H9 (cell line): ENCODE measurements at regions not wholly inside any gene's neighbourhood (a gene's known extent, or its start where the extent isn't known, plus 50 kb on each side); places are given as distances from the start of the nearest gene placed in this dataset.

Source experiments
- DNase-seq: peaks from one replicate; pipeline ENCODE4 v3.0.0-alpha.2; 2017
- H2AFZ ChIP-seq: one replicate; pipeline ENCODE4 v1.6.1; 2013; ENCODE audit warnings: mild to moderate bottlenecking, low read length, control low read depth, moderate library complexity
- H2AK5ac ChIP-seq: 2 replicates; pipeline ENCODE4 v1.6.1; 2013; ENCODE audit warnings: low read length, control low read depth, mixed read lengths; ENCODE audit not compliant: insufficient read length
- H2BK120ac ChIP-seq: one replicate; pipeline ENCODE4 v1.6.1; 2013; ENCODE audit warnings: low read depth, mild to moderate bottlenecking, low read length, control low read depth, inconsistent platforms; ENCODE audit not compliant: poor library complexity, severe bottlenecking
- H2BK12ac ChIP-seq: 2 replicates; pipeline ENCODE4 v1.6.1; 2013; ENCODE audit warnings: low read length, control low read depth, mixed read lengths, low read depth; ENCODE audit not compliant: insufficient read length
- H2BK15ac ChIP-seq: 2 replicates; pipeline ENCODE4 v1.6.1; 2013; ENCODE audit warnings: low read depth, low read length, control low read depth
- H2BK20ac ChIP-seq: one replicate; pipeline ENCODE4 v1.6.1; 2013; ENCODE audit warnings: low read depth, mild to moderate bottlenecking, low read length, control low read depth, inconsistent platforms; ENCODE audit not compliant: poor library complexity, severe bottlenecking
- H2BK5ac ChIP-seq: 2 replicates; pipeline ENCODE4 v1.6.1; 2013; ENCODE audit warnings: low read length, control low read depth, mixed read lengths; ENCODE audit not compliant: insufficient read length
- H3K14ac ChIP-seq: 2 replicates; pipeline ENCODE4 v1.6.1; 2013; ENCODE audit warnings: low read length, control low read depth; ENCODE audit not compliant: insufficient read depth
- H3K18ac ChIP-seq: 2 replicates; pipeline ENCODE4 v1.6.1; 2013; ENCODE audit warnings: low read depth, mild to moderate bottlenecking, mixed read lengths, low read length, control low read depth; ENCODE audit not compliant: insufficient read length
- H3K23ac ChIP-seq: 2 replicates; pipeline ENCODE4 v1.6.1; 2013; ENCODE audit warnings: low read length, control low read depth, mixed read lengths, low read depth; ENCODE audit not compliant: insufficient read length
- H3K23me2 ChIP-seq: 2 replicates; pipeline ENCODE4 v1.6.1; 2013; ENCODE audit warnings: low read depth, mild to moderate bottlenecking, mixed read lengths, low read length, control low read depth; ENCODE audit not compliant: insufficient read length, poor library complexity, severe bottlenecking
- H3K27ac ChIP-seq: 2 replicates; pipeline ENCODE4 v1.5.1; 2013; ENCODE audit warnings: low read length, control low read depth, mixed read lengths, low read depth; ENCODE audit not compliant: insufficient read length
- H3K27me3 ChIP-seq: 2 replicates; pipeline ENCODE4 v1.6.1; 2013; ENCODE audit warnings: low read length, control low read depth, inconsistent platforms; ENCODE audit not compliant: insufficient read depth
- H3K4ac ChIP-seq: 2 replicates; pipeline ENCODE4 v1.6.1; 2013; ENCODE audit warnings: low read depth, mild to moderate bottlenecking, control low read depth, inconsistent platforms, low read length, moderate library complexity
- H3K4me1 ChIP-seq: 2 replicates; pipeline ENCODE4 v1.6.1; 2013; ENCODE audit warnings: low read length, control low read depth, inconsistent platforms; ENCODE audit not compliant: insufficient read depth
- H3K4me2 ChIP-seq: 2 replicates; pipeline ENCODE4 v1.6.1; 2013; ENCODE audit warnings: low read length, control low read depth, mixed read lengths; ENCODE audit not compliant: insufficient read length, insufficient read depth
- H3K56ac ChIP-seq: 2 replicates; pipeline ENCODE4 v1.6.1; 2013; ENCODE audit warnings: low read depth, mild to moderate bottlenecking, mixed read lengths, low read length, control low read depth; ENCODE audit not compliant: insufficient read length
- H3K79me1 ChIP-seq: 2 replicates; pipeline ENCODE4 v1.6.1; 2013; ENCODE audit warnings: low read depth, mild to moderate bottlenecking, moderate library complexity, low read length, control low read depth, inconsistent platforms; ENCODE audit not compliant: insufficient read depth, poor library complexity, severe bottlenecking
- H3K79me2 ChIP-seq: 2 replicates; pipeline ENCODE4 v1.6.1; 2013; ENCODE audit warnings: low read length, control low read depth, inconsistent platforms; ENCODE audit not compliant: insufficient read depth
- H3K9ac ChIP-seq: 2 replicates; pipeline ENCODE4 v1.6.1; 2013; ENCODE audit warnings: low read length, control low read depth, mixed read lengths; ENCODE audit not compliant: insufficient read length; ENCODE audit errors: extremely low read depth
- H3K9me3 ChIP-seq: one replicate; pipeline ENCODE4 v1.6.1; 2013; ENCODE audit warnings: low read depth, low read length, inconsistent platforms; ENCODE audit not compliant: control insufficient read depth
- H3T11ph ChIP-seq: one replicate; pipeline ENCODE4 v1.6.1; 2013; ENCODE audit warnings: mild to moderate bottlenecking, low read length, control low read depth, inconsistent platforms
- H4K20me1 ChIP-seq: one replicate; pipeline ENCODE4 v1.6.1; 2013; ENCODE audit not compliant: control insufficient read depth, insufficient read length, insufficient read depth
- H4K5ac ChIP-seq: 2 replicates; pipeline ENCODE4 v1.6.1; 2013; ENCODE audit warnings: low read depth, mild to moderate bottlenecking, mixed read lengths, low read length, control low read depth; ENCODE audit not compliant: insufficient read length
- H4K8ac ChIP-seq: replicated peaks from 2 replicates; pipeline ENCODE4 v1.6.1; 2013; ENCODE audit warnings: low read length, control low read depth, mixed read lengths, low read depth; ENCODE audit not compliant: insufficient read length
- H4K91ac ChIP-seq: 2 replicates; pipeline ENCODE4 v1.6.1; 2013; ENCODE audit warnings: low read depth, mild to moderate bottlenecking, moderate library complexity, mixed read lengths, low read length, control low read depth; ENCODE audit not compliant: insufficient read length
- H3K27ac Mint-ChIP-seq, 3 experiments: 2 replicates in 2 of 3; 3 replicates in 1 of 3; pipeline ENCODE4 v1.8.0; 2020 to 2021; ENCODE audit warnings: mixed read lengths in 3 of 3, mild to moderate bottlenecking in 1 of 3, moderate library complexity in 1 of 3
- H3K27me3 Mint-ChIP-seq: 2 replicates; pipeline ENCODE4 v1.8.0; 2021; ENCODE audit warnings: low read depth, mild to moderate bottlenecking, moderate library complexity, mixed read lengths
- H3K36me3 Mint-ChIP-seq, 3 experiments: 2 replicates in 2 of 3; 3 replicates in 1 of 3; pipeline ENCODE4 v1.8.0; 2020 to 2021; ENCODE audit warnings: low read depth in 3 of 3, mixed read lengths in 3 of 3; ENCODE audit not compliant: insufficient read depth in 1 of 3
- H3K4me1 Mint-ChIP-seq, 2 experiments: 2 replicates each; pipeline ENCODE4 v1.8.0; 2020; ENCODE audit warnings: mixed read lengths in 2 of 2
- H3K4me3 Mint-ChIP-seq, 2 experiments: 2 replicates in 1 of 2; 3 replicates in 1 of 2; pipeline ENCODE4 v1.8.0; 2020 to 2021; ENCODE audit warnings: mild to moderate bottlenecking in 2 of 2, mixed read lengths in 2 of 2, moderate library complexity in 1 of 2
- H3K9me3 Mint-ChIP-seq, 2 experiments: 2 replicates in 1 of 2; 3 replicates in 1 of 2; pipeline ENCODE4 v1.8.0; 2020; ENCODE audit warnings: mild to moderate bottlenecking in 2 of 2, mixed read lengths in 2 of 2, moderate library complexity in 1 of 2
- WGBS: extraction: QIAGEN DNeasy Blood & Tissue Kit; methylation state at CpG from one replicate; pipeline ENCODE4 v1.1.7; 2013; ENCODE audit warnings: missing lambda C conversion rate, low lambda C conversion rate, mixed read lengths; ENCODE audit not compliant: insufficient read length; ENCODE audit errors: extremely low coverage; 5-methylcytosine and 5-hydroxymethylcytosine counted together
- TF ChIP-seq, protein P1 (sequence below): fragments of 200-600 bp; sonication (generic); conservative IDR thresholded peaks from 3 replicates; pipeline ENCODE4 v1.8.0; 2021; ENCODE audit warnings: antibody characterized with exemption, mild to moderate bottlenecking

DNA sequence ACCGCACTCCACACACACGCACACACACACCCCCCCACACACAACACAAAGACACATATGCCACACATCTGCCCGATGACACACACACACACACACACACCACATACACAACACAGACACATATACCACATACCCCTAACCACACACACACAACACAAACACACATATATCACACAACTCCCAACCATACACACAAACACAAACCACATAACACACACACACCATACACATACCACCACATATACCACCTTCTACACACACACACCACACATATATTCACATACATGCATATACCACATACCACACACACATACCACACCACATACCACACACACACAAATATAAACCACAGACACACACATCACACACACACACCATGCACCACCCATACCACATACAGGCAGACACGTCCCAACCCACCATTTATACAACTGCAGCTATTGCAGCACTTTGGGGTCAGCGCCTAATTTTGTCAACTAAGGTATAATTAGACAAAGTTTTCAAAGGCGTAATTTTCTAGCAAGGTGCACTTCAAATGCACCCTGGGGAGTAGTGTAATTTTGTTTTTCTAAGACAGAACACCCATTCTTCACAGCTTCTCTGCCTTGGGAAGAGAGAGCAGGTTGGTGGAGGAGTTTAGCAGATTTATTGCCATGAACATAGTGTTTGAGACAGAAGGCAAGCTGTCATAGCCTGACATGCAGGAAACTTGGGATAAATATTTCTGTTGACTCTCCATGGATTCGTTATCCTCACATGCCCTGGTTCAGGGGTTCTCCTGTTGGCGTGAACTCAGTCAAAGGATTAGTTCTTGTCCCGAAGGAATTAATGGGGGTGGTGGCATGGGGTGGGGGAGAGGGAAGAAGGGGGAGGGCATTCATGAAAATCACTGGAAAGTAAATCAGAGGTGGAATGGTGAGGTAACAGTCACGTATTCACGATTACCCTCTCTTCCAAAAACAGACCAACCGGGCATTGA is 416.1 kb downstream of the LPIN1 start:
- Histone ChIP-seq H3K23ac (no peak overlapping the region), H2BK12ac (no peak overlapping the region), H3K4me1 (no peaks in the 10 kb centered on the region), H3K14ac (no peak overlapping the region), H4K8ac (no peak overlapping the region), H3K9me3 (no peaks in the 10 kb centered on the region), H3K27ac (no peak overlapping the region), H3K9ac (no peak overlapping the region), H3K4ac (no peak overlapping the region), H3K56ac (no peak overlapping the region), H2BK5ac (no peak overlapping the region), H3K18ac (no peak overlapping the region), H3T11ph (no peak overlapping the region), H2BK120ac (no peak overlapping the region), H4K91ac (no peak overlapping the region), H4K5ac (no peak overlapping the region), H4K20me1 (no peaks in the 10 kb centered on the region), H3K79me2 (no peaks in the 10 kb centered on the region), H2BK15ac (no peak overlapping the region), H2AK5ac (no peak overlapping the region), H3K27me3 (no peaks in the 10 kb centered on the region), H3K79me1 (no peaks in the 10 kb centered on the region), H2AFZ (no peak overlapping the region), H3K23me2 (no peaks in the 10 kb centered on the region), H2BK20ac (no peak overlapping the region), H3K4me2 (no peak overlapping the region)
- H3K27ac Mint-ChIP-seq, result no peak overlapping the region; a peak in 1 of 7 replicates
- no peak for DNase-seq
- H3K4me1 Mint-ChIP-seq, result peaks cover 12 to 13% of the 10 kb centered on the region in 2 experiments
- H3K9me3 Mint-ChIP-seq, result no peaks in the 10 kb centered on the region; a peak in 1 of 5 replicates
- H3K27me3 Mint-ChIP-seq, result peaks cover 1% of the 10 kb centered on the region; the same call in 1 of the 2 replicates
- WGBS, result no CpG with 5 or more reads among the region's 12 CpGs
- no peak overlapping the region for H3K4me3 Mint-ChIP-seq
- no peaks in the 10 kb centered on the region; a peak in 1 of 7 replicates for H3K36me3 Mint-ChIP-seq
- TF ChIP-seq, protein P1, sequence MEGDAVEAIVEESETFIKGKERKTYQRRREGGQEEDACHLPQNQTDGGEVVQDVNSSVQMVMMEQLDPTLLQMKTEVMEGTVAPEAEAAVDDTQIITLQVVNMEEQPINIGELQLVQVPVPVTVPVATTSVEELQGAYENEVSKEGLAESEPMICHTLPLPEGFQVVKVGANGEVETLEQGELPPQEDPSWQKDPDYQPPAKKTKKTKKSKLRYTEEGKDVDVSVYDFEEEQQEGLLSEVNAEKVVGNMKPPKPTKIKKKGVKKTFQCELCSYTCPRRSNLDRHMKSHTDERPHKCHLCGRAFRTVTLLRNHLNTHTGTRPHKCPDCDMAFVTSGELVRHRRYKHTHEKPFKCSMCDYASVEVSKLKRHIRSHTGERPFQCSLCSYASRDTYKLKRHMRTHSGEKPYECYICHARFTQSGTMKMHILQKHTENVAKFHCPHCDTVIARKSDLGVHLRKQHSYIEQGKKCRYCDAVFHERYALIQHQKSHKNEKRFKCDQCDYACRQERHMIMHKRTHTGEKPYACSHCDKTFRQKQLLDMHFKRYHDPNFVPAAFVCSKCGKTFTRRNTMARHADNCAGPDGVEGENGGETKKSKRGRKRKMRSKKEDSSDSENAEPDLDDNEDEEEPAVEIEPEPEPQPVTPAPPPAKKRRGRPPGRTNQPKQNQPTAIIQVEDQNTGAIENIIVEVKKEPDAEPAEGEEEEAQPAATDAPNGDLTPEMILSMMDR, result no peak
